ENCODE measurements at regions not wholly inside any gene's neighbourhood (a gene's known extent, or its start where the extent isn't known, plus 50 kb on each side); places are given as distances from the start of the nearest gene placed in this dataset.

DNA sequence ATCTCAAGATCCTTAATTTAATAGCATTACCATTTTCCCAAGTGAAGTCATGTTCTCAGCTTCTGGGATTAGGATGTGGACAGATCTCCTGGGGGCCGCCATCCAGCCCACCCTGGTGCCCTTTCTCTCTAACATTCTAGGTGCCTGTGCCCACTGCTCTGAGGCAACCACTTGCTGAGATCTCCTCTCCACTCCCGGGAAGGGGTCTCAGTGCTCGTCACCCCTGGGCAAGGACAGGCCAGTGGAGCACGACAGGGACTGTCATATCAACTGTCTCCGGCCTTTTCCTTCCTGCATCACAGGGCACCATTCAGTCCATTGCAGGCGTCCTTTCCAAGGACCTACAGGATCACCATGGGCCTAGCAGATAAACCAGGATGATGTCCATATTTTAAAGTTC, 304.8 kb downstream of the AJAP1 start:
- no peak overlapping the region for H3K4me2 ChIP-seq (ENCODE audit: insufficient read depth, low read length, poor library complexity, severe bottlenecking)
- H3K36me3 ChIP-seq (replicated peaks in 1 of 2; ENCODE audit: control insufficient read depth in 2 of 2, insufficient read depth in 2 of 2, low read length in 2 of 2), result no peaks in the 10 kb centered on the region
- H2AK5ac ChIP-seq (ENCODE audit: low read depth, low read length), result no peak overlapping the region
- no peak overlapping the region for H2BK5ac ChIP-seq (ENCODE audit: low read length)
- no peak overlapping the region for H4K8ac ChIP-seq (ENCODE audit: low read depth, low read length)
- no peak overlapping the region for H2BK120ac ChIP-seq (ENCODE audit: low read depth, low read length)
- H4K91ac ChIP-seq (ENCODE audit: low read depth, low read length, poor library complexity), result no peak overlapping the region
- no peak overlapping the region for H2BK15ac ChIP-seq (ENCODE audit: low read length)
- H3K4me3 ChIP-seq (ENCODE audit: low read length in 2 of 2), result no peak overlapping the region
- no peak overlapping the region for H3K4ac ChIP-seq (ENCODE audit: low read length)
- peaks cover 0 to 4% of the 10 kb centered on the region in 2 donors for H3K4me1 ChIP-seq (ENCODE audit: control insufficient read depth in 2 of 2, insufficient read depth in 1 of 2, low read depth in 1 of 2, low read length in 2 of 2)
- no peak overlapping the region for H3K14ac ChIP-seq (ENCODE audit: low read length)
- H3K27me3 ChIP-seq (ENCODE audit: control insufficient read depth in 3 of 3, insufficient read depth in 3 of 3, low read depth in 1 of 3, low read length in 3 of 3), result peaks cover 0 to 2% (median 0%) of the 10 kb centered on the region in 3 experiments
- no peak for DNase-seq (ENCODE audit: low spot score)
- no peak overlapping the region for H3K23ac ChIP-seq (ENCODE audit: low read depth, low read length, poor library complexity)
- no peak overlapping the region for H2AFZ ChIP-seq (ENCODE audit: low read length)
- H3K9me3 ChIP-seq (replicated peaks in 1 of 2; ENCODE audit: control insufficient read depth in 2 of 2, insufficient read depth in 1 of 2, low read depth in 1 of 2, low read length in 2 of 2), result no peaks in the 10 kb centered on the region
- H3K18ac ChIP-seq (ENCODE audit: low read length), result no peak overlapping the region
- H3K9ac ChIP-seq (ENCODE audit: low read depth, low read length, poor library complexity), result no peak overlapping the region
- H2BK12ac ChIP-seq (ENCODE audit: low read length), result no peak overlapping the region
- no peak overlapping the region for H3K27ac ChIP-seq (replicated peaks; ENCODE audit: low read length)
- WGBS, 2 donors (ENCODE audit: extremely low coverage in 2 of 2, insufficient read length in 2 of 2, insufficient replicate concordance in 1 of 2), result no CpG with 5 or more reads among the region's 6 CpGs
- no peaks in the 10 kb centered on the region for H3K79me1 ChIP-seq (ENCODE audit: low read depth, low read length)

DNA sequence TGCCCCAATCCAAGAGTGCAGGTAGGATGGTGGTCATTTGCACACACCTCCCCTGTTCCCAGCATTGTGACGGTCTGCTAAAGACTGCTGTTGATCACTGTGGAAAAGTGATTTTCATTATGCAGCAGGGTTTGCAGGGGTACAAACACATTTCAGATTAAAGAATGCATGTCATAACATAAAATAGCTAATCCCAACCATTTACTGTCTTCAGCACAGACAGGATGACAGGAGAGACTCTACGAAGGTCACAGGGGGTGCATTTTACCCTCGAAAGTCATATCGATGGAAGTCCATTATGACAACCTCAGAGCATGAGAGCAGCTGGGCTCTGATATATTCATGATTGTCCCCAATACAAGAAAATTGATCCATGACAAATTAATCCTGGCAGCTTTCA, 302.6 kb downstream of the AJAP1 start:
- no peak overlapping the region for H3K27ac ChIP-seq (replicated peaks; ENCODE audit: low read length)
- no peaks in the 10 kb centered on the region for H3K27me3 ChIP-seq (ENCODE audit: control insufficient read depth in 3 of 3, insufficient read depth in 3 of 3, low read depth in 1 of 3, low read length in 3 of 3)
- no peak overlapping the region for H4K91ac ChIP-seq (ENCODE audit: low read depth, low read length, poor library complexity)
- no peak overlapping the region for H3K9ac ChIP-seq (ENCODE audit: low read depth, low read length, poor library complexity)
- H3K4me3 ChIP-seq (ENCODE audit: low read length in 2 of 2), result no peak overlapping the region
- H3K9me3 ChIP-seq (replicated peaks in 1 of 2; ENCODE audit: control insufficient read depth in 2 of 2, insufficient read depth in 1 of 2, low read depth in 1 of 2, low read length in 2 of 2), result no peaks in the 10 kb centered on the region
- no peak overlapping the region for H2BK5ac ChIP-seq (ENCODE audit: low read length)
- H2BK15ac ChIP-seq (ENCODE audit: low read length), result no peak overlapping the region
- no peak overlapping the region for H3K4ac ChIP-seq (ENCODE audit: low read length)
- no peak overlapping the region for H3K23ac ChIP-seq (ENCODE audit: low read depth, low read length, poor library complexity)
- no peak overlapping the region for H3K18ac ChIP-seq (ENCODE audit: low read length)
- no peak overlapping the region for H2BK120ac ChIP-seq (ENCODE audit: low read depth, low read length)
- no peak overlapping the region for H2BK12ac ChIP-seq (ENCODE audit: low read length)
- no peak overlapping the region for H3K14ac ChIP-seq (ENCODE audit: low read length)
- no CpG with 5 or more reads among the region's 4 CpGs for WGBS, 2 donors (ENCODE audit: extremely low coverage in 2 of 2, insufficient read length in 2 of 2, insufficient replicate concordance in 1 of 2)
- H3K4me1 ChIP-seq (ENCODE audit: control insufficient read depth in 2 of 2, insufficient read depth in 1 of 2, low read depth in 1 of 2, low read length in 2 of 2), result peaks cover 0 to 3% of the 10 kb centered on the region in 2 donors
- H3K36me3 ChIP-seq (replicated peaks in 1 of 2; ENCODE audit: control insufficient read depth in 2 of 2, insufficient read depth in 2 of 2, low read length in 2 of 2), result no peaks in the 10 kb centered on the region
- no peak overlapping the region for H2AFZ ChIP-seq (ENCODE audit: low read length)
- no peaks in the 10 kb centered on the region for H3K79me1 ChIP-seq (ENCODE audit: low read depth, low read length)
- H3K4me2 ChIP-seq (ENCODE audit: insufficient read depth, low read length, poor library complexity, severe bottlenecking), result no peak overlapping the region
- no peak overlapping the region for H2AK5ac ChIP-seq (ENCODE audit: low read depth, low read length)
- no peak overlapping the region for H4K8ac ChIP-seq (ENCODE audit: low read depth, low read length)
- no peak for DNase-seq (ENCODE audit: low spot score)

DNA sequence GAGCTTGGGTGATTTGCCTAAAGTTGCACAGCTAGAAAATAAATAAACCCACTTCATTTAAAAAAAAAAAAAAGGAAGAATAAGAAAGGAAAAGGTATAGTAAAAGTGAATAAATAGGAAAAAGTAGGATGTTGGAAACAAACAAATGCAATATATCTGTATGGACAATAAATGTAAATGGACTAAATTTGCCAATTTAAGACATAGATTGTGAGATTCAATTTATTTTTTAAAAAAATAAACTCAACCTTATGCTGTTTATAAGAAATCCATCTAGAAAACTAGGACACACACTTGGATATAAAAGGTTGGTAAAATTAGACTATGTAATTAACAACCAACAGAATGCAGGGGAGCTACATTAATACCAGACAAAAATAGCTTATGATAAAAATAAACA, 300.0 kb downstream of the AJAP1 start:
- Histone ChIP-seq H2BK5ac (ENCODE audit: low read length) (no peak overlapping the region), H3K18ac (ENCODE audit: low read length) (no peak overlapping the region), H3K4me2 (ENCODE audit: insufficient read depth, low read length, poor library complexity, severe bottlenecking) (no peak overlapping the region), H2BK120ac (ENCODE audit: low read depth, low read length) (no peak overlapping the region), H3K36me3 (replicated peaks in 1 of 2; ENCODE audit: control insufficient read depth in 2 of 2, insufficient read depth in 2 of 2, low read length in 2 of 2) (no peaks in the 10 kb centered on the region), H3K27ac (replicated peaks; ENCODE audit: low read length) (no peak overlapping the region), H4K8ac (ENCODE audit: low read depth, low read length) (no peak overlapping the region), H3K23ac (ENCODE audit: low read depth, low read length, poor library complexity) (no peak overlapping the region), H3K27me3 (ENCODE audit: control insufficient read depth in 3 of 3, insufficient read depth in 3 of 3, low read depth in 1 of 3, low read length in 3 of 3) (no peaks in the 10 kb centered on the region), H4K91ac (ENCODE audit: low read depth, low read length, poor library complexity) (no peak overlapping the region), H3K4me3 (ENCODE audit: low read length in 2 of 2) (no peak overlapping the region), H3K4ac (ENCODE audit: low read length) (no peak overlapping the region), H3K79me1 (ENCODE audit: low read depth, low read length) (no peaks in the 10 kb centered on the region), H2BK15ac (ENCODE audit: low read length) (no peak overlapping the region), H3K4me1 (ENCODE audit: control insufficient read depth in 2 of 2, insufficient read depth in 1 of 2, low read depth in 1 of 2, low read length in 2 of 2) (peaks cover 0 to 1% of the 10 kb centered on the region in 2 donors), H3K9ac (ENCODE audit: low read depth, low read length, poor library complexity) (no peak overlapping the region), H2AFZ (ENCODE audit: low read length) (no peak overlapping the region), H2AK5ac (ENCODE audit: low read depth, low read length) (no peak overlapping the region), H2BK12ac (ENCODE audit: low read length) (no peak overlapping the region), H3K9me3 (replicated peaks in 1 of 2; ENCODE audit: control insufficient read depth in 2 of 2, insufficient read depth in 1 of 2, low read depth in 1 of 2, low read length in 2 of 2) (no peaks in the 10 kb centered on the region), H3K14ac (ENCODE audit: low read length) (no peak overlapping the region)
- no peak for DNase-seq (ENCODE audit: low spot score)

DNA sequence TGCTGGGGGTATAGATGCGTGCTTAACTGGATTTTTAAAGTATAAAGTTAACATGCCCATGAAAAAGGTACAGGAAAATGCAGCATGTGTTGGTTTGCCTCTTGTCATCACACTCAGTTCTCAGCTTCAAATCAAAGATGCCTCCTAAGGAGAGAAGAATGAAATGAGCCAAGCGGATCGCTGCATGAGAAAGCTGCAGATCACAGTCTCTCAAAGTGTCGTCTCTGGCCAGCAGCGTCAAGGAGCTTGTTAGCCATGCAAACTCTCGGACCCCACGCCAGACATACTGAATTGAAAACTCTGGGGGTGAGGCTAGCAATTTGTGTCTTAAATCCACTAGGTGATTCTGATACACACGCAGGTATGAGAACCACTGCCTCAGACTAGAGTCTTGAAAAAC, 297.2 kb downstream of the AJAP1 start:
- Histone ChIP-seq H3K27me3 (ENCODE audit: control insufficient read depth in 3 of 3, insufficient read depth in 3 of 3, low read depth in 1 of 3, low read length in 3 of 3) (peaks cover 0 to 2% (median 0%) of the 10 kb centered on the region in 3 experiments), H3K4ac (ENCODE audit: low read length) (no peak overlapping the region), H4K8ac (ENCODE audit: low read depth, low read length) (no peak overlapping the region), H3K4me1 (ENCODE audit: control insufficient read depth in 2 of 2, insufficient read depth in 1 of 2, low read depth in 1 of 2, low read length in 2 of 2) (peaks cover 0 to 1% of the 10 kb centered on the region in 2 donors), H3K4me3 (ENCODE audit: low read length in 2 of 2) (no peak overlapping the region), H3K4me2 (ENCODE audit: insufficient read depth, low read length, poor library complexity, severe bottlenecking) (no peak overlapping the region), H3K18ac (ENCODE audit: low read length) (no peak overlapping the region), H2BK120ac (ENCODE audit: low read depth, low read length) (no peak overlapping the region), H2AK5ac (ENCODE audit: low read depth, low read length) (no peak overlapping the region), H2BK5ac (ENCODE audit: low read length) (no peak overlapping the region), H3K9me3 (replicated peaks in 1 of 2; ENCODE audit: control insufficient read depth in 2 of 2, insufficient read depth in 1 of 2, low read depth in 1 of 2, low read length in 2 of 2) (peaks cover 0 to 1% of the 10 kb centered on the region in 2 donors), H3K79me1 (ENCODE audit: low read depth, low read length) (no peaks in the 10 kb centered on the region), H3K23ac (ENCODE audit: low read depth, low read length, poor library complexity) (no peak overlapping the region), H3K36me3 (replicated peaks in 1 of 2; ENCODE audit: control insufficient read depth in 2 of 2, insufficient read depth in 2 of 2, low read length in 2 of 2) (no peaks in the 10 kb centered on the region), H2BK15ac (ENCODE audit: low read length) (no peak overlapping the region), H3K9ac (ENCODE audit: low read depth, low read length, poor library complexity) (no peak overlapping the region), H4K91ac (ENCODE audit: low read depth, low read length, poor library complexity) (no peak overlapping the region), H2AFZ (ENCODE audit: low read length) (no peak overlapping the region), H3K27ac (replicated peaks; ENCODE audit: low read length) (no peak overlapping the region), H3K14ac (ENCODE audit: low read length) (no peak overlapping the region), H2BK12ac (ENCODE audit: low read length) (no peak overlapping the region)
- no CpG with 5 or more reads among the region's 8 CpGs for WGBS, 2 donors (ENCODE audit: extremely low coverage in 2 of 2, insufficient read length in 2 of 2, insufficient replicate concordance in 1 of 2)
- no peak for DNase-seq (ENCODE audit: low spot score)
